SH-SY5Y (cell line): ENCODE measurements at regions not wholly inside any gene's neighbourhood (a gene's known extent, or its start where the extent isn't known, plus 50 kb on each side); places are given as distances from the start of the nearest gene placed in this dataset.

Experiments
- GATA2 ChIP-seq: IDR thresholded peaks from 2 replicates; pipeline ENCODE4 v1.6.1; 2011; ENCODE audit warnings: mild to moderate bottlenecking, low read depth, low read length
- GATA3 ChIP-seq: IDR thresholded peaks from 2 replicates; pipeline ENCODE4 v1.6.1; 2011; ENCODE audit warnings: low read depth, mild to moderate bottlenecking, low read length, moderate library complexity

DNA sequence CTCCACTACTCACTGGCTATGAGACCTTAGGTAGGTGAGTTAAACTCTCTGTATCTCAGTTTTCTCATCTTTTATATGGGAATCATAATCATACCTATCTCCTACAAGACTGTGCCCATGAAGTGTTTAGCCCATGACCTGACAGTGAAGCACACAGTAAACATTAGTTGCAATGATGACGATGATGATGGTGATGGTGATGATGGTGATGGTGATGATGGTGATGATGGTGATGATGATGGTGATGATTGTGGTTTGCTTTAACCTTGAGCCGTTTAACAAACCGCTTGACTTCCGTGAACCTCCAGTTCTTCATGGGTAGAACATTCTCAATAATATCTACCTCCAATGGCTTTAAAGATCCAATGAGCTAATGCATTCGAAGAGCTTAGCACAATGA, 220.2 kb upstream of the MVB12B start:
- no peak for TF ChIP-seq GATA2
- no peak for TF ChIP-seq GATA3
